C4-2B (cell line): ENCODE measurements at regions not wholly inside any gene's neighbourhood (a gene's known extent, or its start where the extent isn't known, plus 50 kb on each side); places are given as distances from the start of the nearest gene placed in this dataset.

Experiments
- ZFX ChIP-seq: fragments of 450-650 bp; IDR thresholded peaks from 2 replicates; pipeline ENCODE4 v1.6.1; 2017
- TF ChIP-seq, protein P1 (sequence below): fragments of 450-650 bp; conservative IDR thresholded peaks from 2 replicates; pipeline ENCODE4 v1.5.1; 2017; ENCODE audit warnings: mild to moderate bottlenecking

DNA sequence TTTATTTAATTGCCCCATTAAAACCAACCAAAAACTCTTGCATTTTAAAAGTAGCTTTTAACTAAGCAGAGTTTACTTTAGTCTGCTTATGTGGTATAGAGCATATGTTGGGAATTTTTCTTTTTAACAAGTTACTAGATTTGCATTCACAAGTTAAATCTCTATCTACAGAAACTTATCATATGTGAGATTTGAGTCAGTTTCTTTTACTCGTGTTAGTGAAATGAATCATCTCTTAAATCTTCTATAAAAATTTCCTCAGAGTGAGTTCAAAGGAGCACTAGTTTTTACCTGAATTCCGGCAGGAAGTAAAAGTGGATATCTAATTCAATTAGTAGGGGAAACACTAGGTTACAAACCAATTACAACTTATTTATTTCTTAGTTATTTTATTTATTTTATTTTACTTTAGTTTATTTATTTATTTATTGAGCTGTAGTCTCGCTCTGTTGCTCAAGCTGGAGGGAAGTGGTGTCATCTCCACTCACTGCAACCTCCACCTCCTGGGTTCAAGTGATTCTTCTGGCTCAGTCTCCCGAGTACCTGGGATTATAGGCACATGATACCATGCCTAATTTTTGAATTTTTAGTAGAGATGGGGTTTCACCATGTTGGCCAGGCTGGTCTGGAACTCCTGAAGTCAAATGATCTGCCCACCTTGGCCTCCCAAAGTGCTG lies 1609.6 kb upstream of the B3GALT2 start:
- TF ChIP-seq, protein P1, sequence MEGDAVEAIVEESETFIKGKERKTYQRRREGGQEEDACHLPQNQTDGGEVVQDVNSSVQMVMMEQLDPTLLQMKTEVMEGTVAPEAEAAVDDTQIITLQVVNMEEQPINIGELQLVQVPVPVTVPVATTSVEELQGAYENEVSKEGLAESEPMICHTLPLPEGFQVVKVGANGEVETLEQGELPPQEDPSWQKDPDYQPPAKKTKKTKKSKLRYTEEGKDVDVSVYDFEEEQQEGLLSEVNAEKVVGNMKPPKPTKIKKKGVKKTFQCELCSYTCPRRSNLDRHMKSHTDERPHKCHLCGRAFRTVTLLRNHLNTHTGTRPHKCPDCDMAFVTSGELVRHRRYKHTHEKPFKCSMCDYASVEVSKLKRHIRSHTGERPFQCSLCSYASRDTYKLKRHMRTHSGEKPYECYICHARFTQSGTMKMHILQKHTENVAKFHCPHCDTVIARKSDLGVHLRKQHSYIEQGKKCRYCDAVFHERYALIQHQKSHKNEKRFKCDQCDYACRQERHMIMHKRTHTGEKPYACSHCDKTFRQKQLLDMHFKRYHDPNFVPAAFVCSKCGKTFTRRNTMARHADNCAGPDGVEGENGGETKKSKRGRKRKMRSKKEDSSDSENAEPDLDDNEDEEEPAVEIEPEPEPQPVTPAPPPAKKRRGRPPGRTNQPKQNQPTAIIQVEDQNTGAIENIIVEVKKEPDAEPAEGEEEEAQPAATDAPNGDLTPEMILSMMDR, result no peak
- no peak for TF ChIP-seq ZFX
